Mesothelial cell of epicardium (in vitro differentiated cells): ENCODE measurements at regions not wholly inside any gene's neighbourhood (a gene's known extent, or its start where the extent isn't known, plus 50 kb on each side); places are given as distances from the start of the nearest gene placed in this dataset.

Source experiments
- DNase-seq, 2 experiments: peaks; one replicate each; pipeline ENCODE4 v3.0.0; 2021; ENCODE audit warnings: low spot score in 2 of 2; ENCODE audit not compliant: unreplicated experiment in 2 of 2
- H3K27ac Mint-ChIP-seq: 2 replicates; pipeline ENCODE4 v1.8.0; 2021; ENCODE audit warnings: mixed read lengths
- H3K27me3 Mint-ChIP-seq: 2 replicates; pipeline ENCODE4 v1.8.0; 2021; ENCODE audit warnings: low read depth, mixed read lengths
- H3K36me3 Mint-ChIP-seq: 2 replicates; pipeline ENCODE4 v1.8.0; 2021; ENCODE audit warnings: mixed read lengths
- H3K4me1 Mint-ChIP-seq: 2 replicates; pipeline ENCODE4 v1.8.0; 2021; ENCODE audit warnings: mixed read lengths
- H3K4me3 Mint-ChIP-seq: 2 replicates; pipeline ENCODE4 v1.8.0; 2021; ENCODE audit warnings: mild to moderate bottlenecking, moderate library complexity, mixed read lengths
- H3K9me3 Mint-ChIP-seq: 2 replicates; pipeline ENCODE4 v1.8.0; 2021; ENCODE audit warnings: mixed read lengths
- CTCF ChIP-seq: fragments of 200-600 bp; sonication (generic); IDR thresholded peaks from one replicate; pipeline ENCODE4 v1.5.0; 2021; ENCODE audit warnings: antibody characterized with exemption; ENCODE audit not compliant: unreplicated experiment

DNA sequence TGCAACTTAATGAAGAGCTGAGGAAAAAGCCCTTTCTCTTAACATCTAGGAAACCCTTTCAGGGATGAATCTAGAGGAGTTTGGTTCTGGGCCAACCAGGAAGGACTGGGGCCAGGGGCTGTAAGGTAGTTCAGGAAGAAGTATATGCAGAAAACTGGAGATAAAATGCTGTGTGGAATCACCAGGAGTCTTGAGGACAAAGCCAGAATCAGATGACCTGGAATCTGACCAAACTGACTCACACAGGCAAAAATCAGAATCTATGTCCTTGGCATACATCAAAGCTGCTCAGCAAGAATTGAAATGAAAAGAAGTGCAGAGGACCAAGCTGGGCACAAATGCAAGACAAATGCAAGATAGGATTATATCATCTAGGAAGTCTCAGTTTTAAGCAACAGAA lies 59.4 kb upstream of the ATP2C1 start:
- TF ChIP-seq CTCF, result no peak
- peaks cover 2% of the 10 kb centered on the region for H3K4me1 Mint-ChIP-seq

DNA sequence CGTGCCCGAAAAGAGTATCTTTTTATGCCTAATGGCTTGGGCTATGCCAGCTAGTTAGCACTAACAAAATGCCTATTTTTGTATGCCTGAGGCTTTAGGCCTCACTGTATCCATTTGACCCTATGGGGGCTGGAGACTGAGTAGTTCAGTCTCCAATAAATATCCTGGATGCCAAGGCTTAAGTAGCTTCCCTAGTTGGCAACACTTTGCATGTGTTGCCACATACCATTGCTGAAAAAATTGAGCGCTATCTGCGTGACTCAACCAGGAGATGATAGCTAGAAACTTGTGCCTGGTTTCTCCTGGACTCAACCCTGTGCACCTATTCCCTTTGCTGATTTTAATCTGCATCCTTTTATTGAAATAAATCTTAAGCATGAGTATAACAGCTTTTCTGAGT lies 58.4 kb upstream of the ATP2C1 start:
- DNase-seq, result no peak
- Mint-ChIP-seq H3K4me1 (peaks cover 2% of the 10 kb centered on the region), H3K9me3 (no peaks in the 10 kb centered on the region), H3K27ac (no peak overlapping the region), H3K4me3 (no peak overlapping the region), H3K36me3 (no peaks in the 10 kb centered on the region), H3K27me3 (peaks cover 13% of the 10 kb centered on the region)
- TF ChIP-seq CTCF, result no peak

More for the DNA sequence above, 59.4 kb upstream of the ATP2C1 start:
- Mint-ChIP-seq H3K36me3 (no peaks in the 10 kb centered on the region), H3K9me3 (no peaks in the 10 kb centered on the region), H3K4me3 (no peak overlapping the region), H3K27ac (no peak overlapping the region), H3K27me3 (peaks cover 13% of the 10 kb centered on the region)
- no peak for DNase-seq

GRCh38 chr3:130838898-130839600 lies 54.8 kb upstream of the ATP2C1 start:
- no peaks in the 10 kb centered on the region for H3K4me1 Mint-ChIP-seq
- H3K27me3 Mint-ChIP-seq, result peaks cover 2% of the 10 kb centered on the region
- no peaks in the 10 kb centered on the region for H3K36me3 Mint-ChIP-seq
- H3K9me3 Mint-ChIP-seq, result no peaks in the 10 kb centered on the region
- H3K27ac Mint-ChIP-seq, result no peak overlapping the region
- TF ChIP-seq CTCF, result no peak
- H3K4me3 Mint-ChIP-seq, result no peak overlapping the region
- no peak for DNase-seq

- TF ChIP-seq CTCF, result no peak
- H3K4me3 Mint-ChIP-seq, result no peak overlapping the region
- no peak overlapping the region for H3K27ac Mint-ChIP-seq
Measured at GRCh38 chr3:130839813-130840212, 54.1 kb upstream of the ATP2C1 start.

GRCh38 chr3:130841357-130841756 lies 52.5 kb upstream of the ATP2C1 start:
- no peak for DNase-seq
- H3K9me3 Mint-ChIP-seq, result no peaks in the 10 kb centered on the region
- no peaks in the 10 kb centered on the region for H3K36me3 Mint-ChIP-seq
- H3K4me1 Mint-ChIP-seq, result no peaks in the 10 kb centered on the region
- no peak for TF ChIP-seq CTCF
- H3K27me3 Mint-ChIP-seq, result peaks cover 2% of the 10 kb centered on the region
- no peak overlapping the region for H3K27ac Mint-ChIP-seq
- H3K4me3 Mint-ChIP-seq, result no peak overlapping the region

More at GRCh38 chr3:130839813-130840212, 54.1 kb upstream of the ATP2C1 start:
- Mint-ChIP-seq H3K9me3 (no peaks in the 10 kb centered on the region), H3K36me3 (no peaks in the 10 kb centered on the region), H3K4me1 (no peaks in the 10 kb centered on the region), H3K27me3 (peaks cover 2% of the 10 kb centered on the region)
- DNase-seq, result no peak

DNA sequence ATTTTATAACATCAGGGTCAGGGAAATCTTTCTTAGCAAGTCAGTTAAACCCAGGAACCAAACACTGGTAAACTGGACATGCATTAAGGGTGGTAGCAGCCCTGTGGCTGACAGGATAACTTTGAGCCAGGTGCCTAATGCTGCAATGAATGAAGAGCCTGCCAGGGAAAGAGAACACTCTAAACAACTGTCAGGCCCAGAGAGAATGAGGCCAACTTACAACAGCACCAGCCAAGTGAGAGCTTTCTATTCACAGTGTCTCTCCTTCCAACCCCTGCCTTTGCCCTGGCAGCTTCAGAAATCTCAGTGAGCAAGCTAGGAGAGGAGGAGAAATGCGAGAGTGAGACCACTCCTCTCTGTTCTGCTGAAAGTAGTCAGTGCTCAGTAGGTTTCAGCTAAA lies 50.4 kb upstream of the ATP2C1 start:
- no peak overlapping the region for H3K4me3 Mint-ChIP-seq
- no peak for TF ChIP-seq CTCF
- H3K4me1 Mint-ChIP-seq, result no peaks in the 10 kb centered on the region
- H3K27me3 Mint-ChIP-seq, result peaks cover 2% of the 10 kb centered on the region
- no peaks in the 10 kb centered on the region for H3K9me3 Mint-ChIP-seq
- no peak overlapping the region for H3K27ac Mint-ChIP-seq
- no peak for DNase-seq
- no peaks in the 10 kb centered on the region for H3K36me3 Mint-ChIP-seq
